Endothelial cell of umbilical vein (primary cell): ENCODE measurements at regions not wholly inside any gene's neighbourhood (a gene's known extent, or its start where the extent isn't known, plus 50 kb on each side); places are given as distances from the start of the nearest gene placed in this dataset.
"Not testable (repeated sequence)": the region's sequence is repeated elsewhere in the genome, so short reads cannot be mapped to it uniquely, and the experiment has no call there.

Experiments
- BruUV-seq: library from RNA; stranded (reverse); fragments of 400-500 nt; replicated peaks from 2 replicates; lab custom pipeline; 2021; lab: Mats Ljungman, UMichigan
- CTCF ChIA-PET: fragments of 300-600, 350-600 bp; sonication (Branson Sonifier 250); formaldehyde crosslinking; loops from one replicate; lab custom pipeline; 2021; ENCODE audit warnings: antibody characterized with exemption, inconsistent platforms; lab: Charles Lee
- POLR2A ChIA-PET: fragments of 300-600, 350-600 bp; sonication (Branson Sonifier 250); formaldehyde crosslinking; loops from one replicate; lab custom pipeline; 2021; ENCODE audit warnings: antibody characterized with exemption, inconsistent platforms; lab: Charles Lee
- DNase-seq: peaks from one replicate; pipeline ENCODE4 v3.0.0-alpha.2; 2011; ENCODE audit warnings: low read depth, low spot score
- FAIRE-seq: peaks from 2 replicates; lab custom pipeline; 2011; peaks lifted over from hg19 to GRCh38; lab: Jason Lieb, UNC
- H2AFZ ChIP-seq: 2 replicates; pipeline ENCODE4 v1.6.0; 2012; ENCODE audit warnings: low read depth, low read length, control low read depth, inconsistent platforms
- H3K27ac ChIP-seq: 2 replicates; pipeline ENCODE4 v1.5.1; 2011; ENCODE audit warnings: low read depth, mild to moderate bottlenecking, control low read depth, low read length, moderate library complexity; ENCODE audit not compliant: insufficient read depth
- H3K27me3 ChIP-seq, 2 experiments: 2 replicates each; pipeline versions ENCODE4 v1.6.0 to v1.6.1; 2011; ENCODE audit warnings: low read length in 2 of 2, mixed read lengths in 1 of 2; ENCODE audit not compliant: control insufficient read depth in 2 of 2, insufficient read depth in 2 of 2
- H3K36me3 ChIP-seq, 2 experiments: 2 replicates in 1 of 2; 3 replicates in 1 of 2; pipeline ENCODE4 v1.5.1; 2011; ENCODE audit warnings: low read length in 2 of 2, mild to moderate bottlenecking in 1 of 2, moderate library complexity in 1 of 2; ENCODE audit not compliant: control insufficient read depth in 2 of 2, insufficient read depth in 2 of 2; ENCODE audit errors: extremely low read depth in 1 of 2
- H3K4me1 ChIP-seq: 3 replicates; pipeline ENCODE4 v1.5.1; 2011; ENCODE audit warnings: mild to moderate bottlenecking, low read length; ENCODE audit not compliant: control insufficient read depth, insufficient read depth; ENCODE audit errors: extremely low read depth
- H3K4me2 ChIP-seq: 2 replicates; pipeline ENCODE4 v1.6.1; 2011; ENCODE audit warnings: low read length, control low read depth, mixed read lengths; ENCODE audit not compliant: insufficient read depth
- H3K4me3 ChIP-seq, 3 experiments: fragments of 200-600 bp in 1 of 3; sonication (generic), shearing (Covaris generic) in 1 of 3; replicated peaks in 1 of 3; 2 replicates each; pipeline ENCODE4 v1.5.1; 2011 to 2016; ENCODE audit warnings: control low read depth in 3 of 3, low read length in 3 of 3, mild to moderate bottlenecking in 2 of 3, inconsistent platforms in 1 of 3, low read depth in 1 of 3, moderate library complexity in 1 of 3; ENCODE audit not compliant: insufficient read depth in 1 of 3
- H3K79me2 ChIP-seq: 2 replicates; pipeline ENCODE4 v1.6.0; 2012; ENCODE audit warnings: low read length, inconsistent platforms; ENCODE audit not compliant: control insufficient read depth, insufficient read depth
- H3K9ac ChIP-seq: replicated peaks from 2 replicates; pipeline ENCODE3; 2011; ENCODE audit warnings: low read length, control low read depth; ENCODE audit not compliant: insufficient read depth; ENCODE audit errors: extremely low read depth
- H3K9me1 ChIP-seq: replicated peaks from 3 replicates; pipeline ENCODE4 v1.6.0; 2011; ENCODE audit warnings: mild to moderate bottlenecking, low read length; ENCODE audit not compliant: control insufficient read depth, insufficient read depth; ENCODE audit errors: extremely low read depth
- H3K9me3 ChIP-seq: replicated peaks from 2 replicates; pipeline ENCODE4 v1.5.1; 2012; ENCODE audit warnings: low read length, inconsistent platforms; ENCODE audit not compliant: control insufficient read depth, insufficient read depth
- H4K20me1 ChIP-seq: replicated peaks from 2 replicates; pipeline ENCODE3; 2011; ENCODE audit warnings: mild to moderate bottlenecking, low read length; ENCODE audit not compliant: control insufficient read depth, insufficient read depth; ENCODE audit errors: extremely low read depth
- CTCF ChIP-seq, 2 donors: IDR thresholded peaks; 1 replicate in 1 of 2; 2 replicates in 1 of 2; pipeline ENCODE4 v1.5.1; 2011; ENCODE audit warnings: low read length in 2 of 2, mild to moderate bottlenecking in 2 of 2, moderate library complexity in 2 of 2, control low read depth in 1 of 2, inconsistent platforms in 1 of 2, low read depth in 1 of 2; ENCODE audit not compliant: insufficient read depth in 1 of 2; ENCODE audit errors: extremely low read depth in 1 of 2
- EZH2 ChIP-seq: IDR thresholded peaks from 2 replicates; pipeline ENCODE4 v1.6.1; 2012; ENCODE audit warnings: borderline replicate concordance, low read depth, mild to moderate bottlenecking, moderate library complexity, low read length, inconsistent platforms; ENCODE audit not compliant: severe bottlenecking
- FOS ChIP-seq: IDR thresholded peaks from 2 replicates; pipeline ENCODE4 v1.6.1; 2011; ENCODE audit warnings: mild to moderate bottlenecking, low read length, moderate library complexity, borderline replicate concordance; ENCODE audit not compliant: insufficient read depth
- GATA2 ChIP-seq: IDR thresholded peaks from 2 replicates; pipeline ENCODE4 v1.7.0; 2011; ENCODE audit warnings: low read depth, mild to moderate bottlenecking, moderate library complexity, mixed read lengths, low read length; ENCODE audit not compliant: insufficient read length, insufficient read depth
- JUN ChIP-seq: IDR thresholded peaks from 2 replicates; pipeline ENCODE4 v1.6.1; 2011; ENCODE audit warnings: borderline replicate concordance, low read depth; ENCODE audit not compliant: insufficient read length, insufficient read depth
- MAX ChIP-seq: IDR thresholded peaks from 2 replicates; pipeline ENCODE4 v1.6.1; 2011; ENCODE audit not compliant: insufficient read depth, insufficient read length
- MYC ChIP-seq: IDR thresholded peaks from one replicate; pipeline ENCODE4 v1.6.1; 2011; ENCODE audit warnings: mild to moderate bottlenecking, low read depth, low read length
- POLR2A ChIP-seq: IDR thresholded peaks from 2 replicates; pipeline ENCODE4 v1.6.1; 2012; ENCODE audit warnings: low read depth, mild to moderate bottlenecking, control low read depth, low read length
- POLR2AphosphoS5 ChIP-seq: IDR thresholded peaks from 2 replicates; pipeline ENCODE4 v1.6.1; 2012; ENCODE audit warnings: low read depth, mild to moderate bottlenecking, control low read depth, low read length, moderate library complexity; ENCODE audit not compliant: insufficient read depth
- dilution Hi-C: fragments of 300-500 bp; cut with MboI; formaldehyde crosslinking; loops from one replicate; pipeline ENCODE4 v1.15.0; 2019; ENCODE audit warnings: low sequenced_read_pairs; ENCODE audit not compliant: extremely low pct_ligation_motif_present
- intact Hi-C: fragments of 100-400 bp; cut with micrococcal nuclease; formaldehyde crosslinking; loops from one replicate; pipeline ENCODE4 v1.10.0; 2022

GRCh38 chr1:178591811-178592210, 78.9 kb downstream of the TEX35 start:
- H3K27me3 ChIP-seq, DNase-seq, H2AFZ ChIP-seq, POLR2A ChIA-PET, H3K9ac ChIP-seq, dilution Hi-C loops, H3K4me3 ChIP-seq, H3K4me2 ChIP-seq, H3K9me3 ChIP-seq, intact Hi-C loops, H3K79me2 ChIP-seq, H3K4me1 ChIP-seq, H4K20me1 ChIP-seq, H3K9me1 ChIP-seq, BruUV-seq, CTCF ChIA-PET, H3K27ac ChIP-seq, FAIRE-seq, H3K36me3 ChIP-seq: not testable (repeated sequence)

- BruUV-seq, result no TSS peak
- ChIA-PET CTCF (interaction anchor here (0.8 to 1.5 kb wide), 7 partner anchors 8 to 160 kb away, joined by 3 to 8 read pairs (median 3); no protein-coding TSS in a partner anchor), POLR2A (no interaction called here)
- no peaks in the 10 kb centered on the region for H3K9me1 ChIP-seq
- no peak for FAIRE-seq
- H3K4me2 ChIP-seq, result no peak overlapping the region
- H4K20me1 ChIP-seq, result no peaks in the 10 kb centered on the region
- H3K4me3 ChIP-seq, result no peak overlapping the region
- no peak overlapping the region for H3K9ac ChIP-seq
- DNase-seq, result no peak
- TF ChIP-seq CTCF (IDR thresholded peaks at IDR 0.05; ENCODE audit: extremely low read depth in 1 of 2, insufficient read depth in 1 of 2, low read depth in 1 of 2, low read length in 2 of 2) (no peak), POLR2A (no peak), JUN (no peak), FOS (no peak), MAX (no peak), POLR2AphosphoS5 (no peak), MYC (no peak), EZH2 (no peak), GATA2 (no peak)
- peaks cover 9% of the 10 kb centered on the region for H3K4me1 ChIP-seq
- no peaks in the 10 kb centered on the region for H3K36me3 ChIP-seq
- H3K27me3 ChIP-seq, result no peaks in the 10 kb centered on the region
- no peaks in the 10 kb centered on the region for H3K9me3 ChIP-seq
- dilution Hi-C loops (no loop called here), intact Hi-C loops (no loop called here)
- no peak overlapping the region for H2AFZ ChIP-seq
- H3K27ac ChIP-seq, result no peak overlapping the region
- H3K79me2 ChIP-seq, result no peaks in the 10 kb centered on the region
Observed at GRCh38 chr1:178593515-178593914, 80.6 kb downstream of the TEX35 start.
